GM13976 (cell line): ENCODE measurements at regions not wholly inside any gene's neighbourhood (a gene's known extent, or its start where the extent isn't known, plus 50 kb on each side); places are given as distances from the start of the nearest gene placed in this dataset.

Experiments used
- DNase-seq: peaks from one replicate; pipeline ENCODE4 v3.0.0; 2012; ENCODE audit warnings: low spot score
- CTCF ChIP-seq: IDR thresholded peaks from 2 replicates; pipeline ENCODE4 v1.5.1; 2012; ENCODE audit warnings: borderline replicate concordance, mild to moderate bottlenecking; ENCODE audit not compliant: insufficient read depth; ENCODE audit errors: extremely low read depth, missing control alignments, control extremely low read depth
- in situ Hi-C: fragments of 300-500 bp; cut with MboI; formaldehyde crosslinking; loops from one replicate; pipeline ENCODE4 v1.12.0; 2022; ENCODE audit warnings: low sequenced_read_pairs, mixed read lengths, inconsistent platforms; ENCODE audit not compliant: unreplicated experiment

GRCh38 chr15:69881302-69881670 is 216.4 kb downstream of the TLE3 start:
- TF ChIP-seq CTCF = no peak
- in situ Hi-C loops = no loop called here
- DNase-seq = no peak

- no peak for TF ChIP-seq CTCF
- in situ Hi-C loops = no loop called here
- DNase-seq = peak; percentile 59
Measured at GRCh38 chr15:69881766-69882165, 216.0 kb downstream of the TLE3 start.

- TF ChIP-seq CTCF = no peak
Measured at GRCh38 chr15:69883306-69883705, 214.4 kb downstream of the TLE3 start.

GRCh38 chr15:69885173-69885955 is 212.4 kb downstream of the TLE3 start:
- in situ Hi-C loops = no loop called here
- TF ChIP-seq CTCF = no peak
- no peak for DNase-seq

More at GRCh38 chr15:69883306-69883705, 214.4 kb downstream of the TLE3 start:
- DNase-seq = no peak
- in situ Hi-C loops = no loop called here

GRCh38 chr15:69887009-69887408 is 210.7 kb downstream of the TLE3 start:
- TF ChIP-seq CTCF = no peak
- in situ Hi-C loops = no loop called here
- DNase-seq = no peak

GRCh38 chr15:69887553-69887952 is 210.2 kb downstream of the TLE3 start:
- DNase-seq = no peak
- TF ChIP-seq CTCF = no peak
- in situ Hi-C loops = no loop called here
